ENCODE measurements at regions not wholly inside any gene's neighbourhood (a gene's known extent, or its start where the extent isn't known, plus 50 kb on each side); places are given as distances from the start of the nearest gene placed in this dataset.
"Not testable (repeated sequence)": the region's sequence is repeated elsewhere in the genome, so short reads cannot be mapped to it uniquely, and the experiment has no call there.

DNA sequence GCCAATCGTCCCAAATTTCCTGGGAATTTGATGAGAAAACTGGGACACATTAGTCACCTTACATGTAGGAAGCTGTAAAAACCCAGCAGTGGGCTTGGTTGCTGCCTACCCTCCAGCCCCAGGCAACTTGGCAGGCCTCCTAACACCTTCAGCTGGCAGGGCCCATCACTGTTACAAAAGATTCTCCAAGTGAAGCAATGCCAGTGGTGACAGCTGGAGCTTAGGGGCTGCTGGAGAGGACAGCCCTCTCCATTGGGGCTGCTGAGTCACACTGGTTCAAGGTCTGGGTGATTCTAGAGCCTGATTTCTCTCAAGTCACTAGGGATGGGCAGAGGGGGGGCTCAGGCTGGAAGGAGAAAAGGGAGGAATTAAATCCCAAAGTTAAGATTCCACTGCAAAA is 180.6 kb downstream of the COPRS start:
- Histone ChIP-seq H3K27me3 (no peaks in the 10 kb centered on the region), H3K27ac (no peak overlapping the region), H3K9me3 (no peaks in the 10 kb centered on the region), H3K4me3 (no peak overlapping the region), H3K4me1 (peaks cover 0 to 3% (median 0%) of the 10 kb centered on the region in 4 donors), H3K36me3 (no peaks in the 10 kb centered on the region)
- DNase-seq (ENCODE audit: low spot score in 2 of 2), result no peak
- WGBS, 2 donors, result no CpG with 5 or more reads among the region's 1 CpG
- TF ChIP-seq POLR2A (IDR thresholded peaks at IDR 0.05) (no peak), EP300 (IDR thresholded peaks at IDR 0.05) (no peak)
- TF ChIP-seq, protein P1, sequence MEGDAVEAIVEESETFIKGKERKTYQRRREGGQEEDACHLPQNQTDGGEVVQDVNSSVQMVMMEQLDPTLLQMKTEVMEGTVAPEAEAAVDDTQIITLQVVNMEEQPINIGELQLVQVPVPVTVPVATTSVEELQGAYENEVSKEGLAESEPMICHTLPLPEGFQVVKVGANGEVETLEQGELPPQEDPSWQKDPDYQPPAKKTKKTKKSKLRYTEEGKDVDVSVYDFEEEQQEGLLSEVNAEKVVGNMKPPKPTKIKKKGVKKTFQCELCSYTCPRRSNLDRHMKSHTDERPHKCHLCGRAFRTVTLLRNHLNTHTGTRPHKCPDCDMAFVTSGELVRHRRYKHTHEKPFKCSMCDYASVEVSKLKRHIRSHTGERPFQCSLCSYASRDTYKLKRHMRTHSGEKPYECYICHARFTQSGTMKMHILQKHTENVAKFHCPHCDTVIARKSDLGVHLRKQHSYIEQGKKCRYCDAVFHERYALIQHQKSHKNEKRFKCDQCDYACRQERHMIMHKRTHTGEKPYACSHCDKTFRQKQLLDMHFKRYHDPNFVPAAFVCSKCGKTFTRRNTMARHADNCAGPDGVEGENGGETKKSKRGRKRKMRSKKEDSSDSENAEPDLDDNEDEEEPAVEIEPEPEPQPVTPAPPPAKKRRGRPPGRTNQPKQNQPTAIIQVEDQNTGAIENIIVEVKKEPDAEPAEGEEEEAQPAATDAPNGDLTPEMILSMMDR (IDR thresholded peaks at IDR 0.05), result no peak

DNA sequence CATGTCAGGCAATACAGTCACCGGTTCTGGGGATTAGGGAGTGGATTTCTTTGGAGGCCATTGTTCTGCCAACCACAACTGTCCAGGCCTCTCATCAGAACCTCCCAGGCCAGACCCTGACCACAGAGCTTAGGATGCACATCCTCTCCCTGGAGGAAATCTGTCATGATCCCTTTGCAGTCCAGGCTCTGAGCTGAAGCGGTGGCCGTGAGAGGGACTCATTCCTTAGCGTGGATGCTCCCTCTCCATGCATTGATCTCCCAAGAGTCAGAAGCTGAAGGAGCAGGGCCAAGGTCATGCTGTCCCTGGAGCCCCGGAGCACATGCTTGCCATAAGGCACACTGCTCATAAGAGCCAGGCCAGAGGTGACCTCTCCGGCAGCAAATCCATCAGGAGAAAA is 181.4 kb downstream of the COPRS start:
- Histone ChIP-seq H3K27me3 (no peaks in the 10 kb centered on the region), H3K4me3 (no peak overlapping the region), H3K27ac (no peak overlapping the region), H3K4me1 (peaks cover 0 to 3% (median 0%) of the 10 kb centered on the region in 4 donors), H3K9me3 (no peaks in the 10 kb centered on the region), H3K36me3 (no peaks in the 10 kb centered on the region)
- TF ChIP-seq POLR2A (IDR thresholded peaks at IDR 0.05) (no peak), EP300 (IDR thresholded peaks at IDR 0.05) (no peak)
- TF ChIP-seq, protein P1 (IDR thresholded peaks at IDR 0.05), result no peak
- no peak for DNase-seq (ENCODE audit: low spot score in 2 of 2)
- 80 to 90% methylated on average over 3 to 6 of the region's 6 CpGs for WGBS, 2 donors

GRCh38 chr17:31677036-31677435 is 182.0 kb downstream of the COPRS start:
- peaks cover 0 to 3% (median 0%) of the 10 kb centered on the region in 4 donors for H3K4me1 ChIP-seq
- DNase-seq (ENCODE audit: low spot score in 2 of 2), result no peak
- H3K4me3 ChIP-seq, result no peak overlapping the region
- WGBS, 2 donors, result 84 to 85% methylated on average over 4 of the region's 4 CpGs
- TF ChIP-seq, protein P1 (IDR thresholded peaks at IDR 0.05), result no peak
- no peak overlapping the region for H3K27ac ChIP-seq
- no peaks in the 10 kb centered on the region for H3K36me3 ChIP-seq
- no peaks in the 10 kb centered on the region for H3K9me3 ChIP-seq
- H3K27me3 ChIP-seq, result no peaks in the 10 kb centered on the region

- DNase-seq (ENCODE audit: low spot score in 2 of 2); H3K36me3 ChIP-seq; H3K4me3 ChIP-seq; H3K4me1 ChIP-seq; H3K27me3 ChIP-seq; H3K27ac ChIP-seq; H3K9me3 ChIP-seq: not testable (repeated sequence)
- 78 to 88% methylated on average over 5 of the region's 5 CpGs for WGBS, 2 donors
Observed at GRCh38 chr17:31675392-31675791, 183.7 kb downstream of the COPRS start.

DNA sequence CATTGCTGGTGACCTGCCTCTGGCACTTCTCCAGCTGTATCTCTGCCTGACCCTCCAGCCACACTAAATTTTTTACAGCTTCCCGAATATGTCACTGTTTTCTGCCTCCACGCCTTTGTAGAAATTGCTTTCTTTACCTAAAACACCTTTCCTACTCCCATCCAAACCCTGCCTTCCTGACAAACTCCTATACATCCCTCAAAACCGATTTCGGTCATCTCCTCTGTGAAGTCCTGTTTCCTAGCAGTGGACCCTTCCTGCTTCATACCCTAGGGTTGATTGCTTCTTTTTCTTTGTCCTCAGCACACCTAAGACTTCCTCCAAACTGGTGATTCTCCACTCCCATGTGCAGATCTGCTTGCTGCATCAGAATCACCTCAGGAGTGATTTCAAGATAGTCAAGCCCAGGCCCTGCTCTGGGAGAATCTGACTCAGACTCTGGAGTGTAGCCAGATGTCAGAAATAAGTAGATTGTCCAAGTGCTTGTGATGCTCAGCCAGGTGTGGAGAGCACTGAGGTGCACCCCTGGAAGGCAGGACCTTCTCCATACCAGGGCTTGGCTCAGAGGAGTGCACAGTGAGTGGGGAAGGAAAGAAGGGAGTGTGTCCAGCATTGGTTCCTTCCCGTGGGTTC is 184.2 kb downstream of the COPRS start:
- H3K9me3 ChIP-seq, result peaks cover 0 to 5% (median 0%) of the 10 kb centered on the region in 4 donors
- no peak overlapping the region for H3K27ac ChIP-seq
- H3K36me3 ChIP-seq, result no peaks in the 10 kb centered on the region
- no peak overlapping the region for H3K4me3 ChIP-seq
- H3K4me1 ChIP-seq, result peaks cover 0 to 3% (median 0%) of the 10 kb centered on the region in 4 donors
- 76 to 78% methylated on average over 5 of the region's 5 CpGs for WGBS, 2 donors
- no peak for TF ChIP-seq EP300 (IDR thresholded peaks at IDR 0.05)
- TF ChIP-seq POLR2A (IDR thresholded peaks at IDR 0.05), result no peak
- TF ChIP-seq, protein P1 (IDR thresholded peaks at IDR 0.05), result no peak
- H3K27me3 ChIP-seq, result no peaks in the 10 kb centered on the region
- DNase-seq (ENCODE audit: low spot score in 2 of 2), result no peak

GRCh38 chr17:31674305-31674704 is 184.7 kb downstream of the COPRS start:
- H3K9me3 ChIP-seq, result peaks cover 0 to 5% (median 0%) of the 10 kb centered on the region in 4 donors
- no peaks in the 10 kb centered on the region for H3K27me3 ChIP-seq
- WGBS, 2 donors, result 64 to 65% methylated on average over 8 of the region's 8 CpGs
- no peak overlapping the region for H3K27ac ChIP-seq
- TF ChIP-seq EP300 (IDR thresholded peaks at IDR 0.05) (no peak), POLR2A (IDR thresholded peaks at IDR 0.05) (no peak)
- TF ChIP-seq, protein P1 (IDR thresholded peaks at IDR 0.05), result no peak
- DNase-seq (ENCODE audit: low spot score in 2 of 2), result no peak
- peaks cover 0 to 3% (median 0%) of the 10 kb centered on the region in 4 donors for H3K4me1 ChIP-seq
- no peak overlapping the region for H3K4me3 ChIP-seq
- no peaks in the 10 kb centered on the region for H3K36me3 ChIP-seq
